ENCODE measurements at regions not wholly inside any gene's neighbourhood (a gene's known extent, or its start where the extent isn't known, plus 50 kb on each side); places are given as distances from the start of the nearest gene placed in this dataset.

DNA sequence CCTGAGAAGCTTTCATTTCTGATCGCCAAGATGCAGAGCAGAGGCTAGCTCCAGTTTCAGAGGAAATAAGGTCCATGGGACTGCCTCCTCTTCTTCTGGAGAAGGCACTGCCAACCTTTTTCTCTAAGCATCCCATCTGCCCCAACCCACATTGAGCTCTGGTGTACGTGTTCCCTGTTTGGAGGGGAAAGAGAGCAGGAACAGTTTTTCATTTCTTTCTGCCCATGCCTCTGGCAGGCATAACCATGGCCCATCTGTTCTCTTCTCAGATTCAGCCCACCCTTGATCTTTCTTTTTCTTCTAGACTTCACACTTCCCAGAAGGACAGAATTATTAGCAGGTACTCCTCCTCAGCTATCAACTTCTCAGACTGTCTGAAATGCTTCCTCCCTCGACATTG lies 1110.3 kb upstream of the KLHL29 start:
- Histone ChIP-seq H3K4me1 (ENCODE audit: control insufficient read depth, insufficient read depth, low read length) (no peaks in the 10 kb centered on the region), H3K9me3 (ENCODE audit: control insufficient read depth, insufficient read depth, low read depth, low read length) (no peaks in the 10 kb centered on the region), H3K36me3 (ENCODE audit: control insufficient read depth in 2 of 2, insufficient read depth in 1 of 2, low read length in 2 of 2) (no peaks in the 10 kb centered on the region), H3K4me3 (ENCODE audit: low read depth, low read length) (no peak overlapping the region), H3K27ac (ENCODE audit: extremely low read depth, low read depth, low read length) (no peak overlapping the region)
- TF ChIP-seq ZNF76 (tag by site-specific recombination; IDR thresholded peaks at IDR 0.05; ENCODE audit: borderline replicate concordance, low read depth) = no peak
- TF ChIP-seq KLF10 (tag by site-specific recombination; IDR thresholded peaks at IDR 0.05) = no peak
- no peak for TF ChIP-seq ZNF37A (tag by site-specific recombination; IDR thresholded peaks at IDR 0.05)
- TF ChIP-seq ZBTB8A (tag by site-specific recombination; IDR thresholded peaks at IDR 0.05) = no peak
- no peak for TF ChIP-seq GLIS2 (tag by site-specific recombination; IDR thresholded peaks at IDR 0.05)
- no peak for TF ChIP-seq ZNF488 (tag by site-specific recombination; IDR thresholded peaks at IDR 0.05)
- no peak for TF ChIP-seq ZNF596 (tag by site-specific recombination; IDR thresholded peaks at IDR 0.05)
- no peak for TF ChIP-seq IKZF3 (tag by site-specific recombination; IDR thresholded peaks at IDR 0.05)
- no peak for TF ChIP-seq ZNF426 (tag by site-specific recombination; IDR thresholded peaks at IDR 0.05)
- TF ChIP-seq ZNF416 (tag by site-specific recombination; IDR thresholded peaks at IDR 0.05) = no peak
- no peak for TF ChIP-seq ZFP69B (tag by site-specific recombination; IDR thresholded peaks at IDR 0.05)
- TF ChIP-seq, protein P1, sequence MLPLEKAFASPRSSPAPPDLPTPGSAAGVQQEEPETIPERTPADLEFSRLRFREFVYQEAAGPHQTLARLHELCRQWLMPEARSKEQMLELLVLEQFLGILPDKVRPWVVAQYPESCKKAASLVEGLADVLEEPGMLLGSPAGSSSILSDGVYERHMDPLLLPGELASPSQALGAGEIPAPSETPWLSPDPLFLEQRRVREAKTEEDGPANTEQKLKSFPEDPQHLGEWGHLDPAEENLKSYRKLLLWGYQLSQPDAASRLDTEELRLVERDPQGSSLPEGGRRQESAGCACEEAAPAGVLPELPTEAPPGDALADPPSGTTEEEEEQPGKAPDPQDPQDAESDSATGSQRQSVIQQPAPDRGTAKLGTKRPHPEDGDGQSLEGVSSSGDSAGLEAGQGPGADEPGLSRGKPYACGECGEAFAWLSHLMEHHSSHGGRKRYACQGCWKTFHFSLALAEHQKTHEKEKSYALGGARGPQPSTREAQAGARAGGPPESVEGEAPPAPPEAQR (tag by site-specific recombination; IDR thresholded peaks at IDR 0.05) = no peak
- no peak for TF ChIP-seq ZNF664 (tag by site-specific recombination; IDR thresholded peaks at IDR 0.05)
- TF ChIP-seq KLF16 (tag by site-specific recombination; IDR thresholded peaks at IDR 0.05) = no peak
- no peak for TF ChIP-seq ZNF423 (tag by site-specific recombination; IDR thresholded peaks at IDR 0.05)
- no peak for TF ChIP-seq ZBTB20 (tag by site-specific recombination; IDR thresholded peaks at IDR 0.05)
- no peak for TF ChIP-seq HIC1 (tag by site-specific recombination; IDR thresholded peaks at IDR 0.05)
- ChIA-PET POLR2A (no interaction called here), CTCF (no interaction called here)

DNA sequence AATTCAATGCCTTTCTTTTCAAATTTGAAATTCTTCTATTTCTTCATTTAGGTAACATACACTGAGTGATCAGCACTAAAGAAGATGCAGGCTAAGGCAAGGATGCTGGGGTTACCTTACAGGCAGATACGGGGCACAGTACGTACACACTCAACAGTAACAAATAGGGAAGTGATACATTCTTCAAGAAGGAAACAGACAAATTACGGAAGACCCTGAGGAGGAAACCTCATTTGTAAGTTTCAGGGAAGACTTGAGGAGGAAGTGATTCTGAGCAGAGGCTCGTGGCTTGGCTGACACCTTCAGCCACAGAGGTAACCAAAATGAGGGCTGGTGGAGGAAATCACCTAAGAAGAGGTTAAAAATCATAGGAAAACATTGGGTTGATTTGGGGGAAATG lies 1108.3 kb upstream of the KLHL29 start:
- POLR2A ChIA-PET = no interaction called here
- TF ChIP-seq ZNF26 (tag by site-specific recombination; IDR thresholded peaks at IDR 0.05) = no peak
- H3K27ac ChIP-seq (ENCODE audit: extremely low read depth, low read depth, low read length) = no peak overlapping the region
- H3K4me1 ChIP-seq (ENCODE audit: control insufficient read depth, insufficient read depth, low read length) = no peaks in the 10 kb centered on the region
- H3K4me3 ChIP-seq (ENCODE audit: low read depth, low read length) = no peak overlapping the region
- CTCF ChIA-PET = no interaction called here
- H3K36me3 ChIP-seq (ENCODE audit: control insufficient read depth in 2 of 2, insufficient read depth in 1 of 2, low read length in 2 of 2) = no peaks in the 10 kb centered on the region
- H3K9me3 ChIP-seq (ENCODE audit: control insufficient read depth, insufficient read depth, low read depth, low read length) = no peaks in the 10 kb centered on the region

DNA sequence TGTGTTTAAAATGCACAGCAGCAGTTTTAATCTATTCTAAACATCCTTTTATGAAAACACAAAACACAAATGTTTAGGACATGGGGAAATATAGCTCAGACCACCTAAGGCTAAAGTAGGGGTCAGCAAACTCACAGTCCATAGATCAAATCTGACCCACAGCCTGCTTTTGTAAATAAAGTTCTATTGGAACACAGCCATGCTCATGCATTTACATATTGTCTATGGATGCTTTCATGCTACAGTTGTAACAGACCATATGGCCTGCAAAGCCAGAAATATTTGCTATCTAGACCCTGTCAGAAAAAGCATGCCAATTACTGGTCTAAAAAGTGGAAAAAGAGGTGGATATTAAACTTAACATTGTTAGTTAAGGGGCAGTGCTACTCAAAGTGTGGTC lies 1105.4 kb upstream of the KLHL29 start:
- no peak overlapping the region for H3K27ac ChIP-seq (ENCODE audit: extremely low read depth, low read depth, low read length)
- H3K36me3 ChIP-seq (ENCODE audit: control insufficient read depth in 2 of 2, insufficient read depth in 1 of 2, low read length in 2 of 2) = no peaks in the 10 kb centered on the region
- CTCF ChIA-PET = no interaction called here
- H3K4me1 ChIP-seq (ENCODE audit: control insufficient read depth, insufficient read depth, low read length) = no peaks in the 10 kb centered on the region
- POLR2A ChIA-PET = no interaction called here
- H3K9me3 ChIP-seq (ENCODE audit: control insufficient read depth, insufficient read depth, low read depth, low read length) = no peaks in the 10 kb centered on the region
- H3K4me3 ChIP-seq (ENCODE audit: low read depth, low read length) = no peak overlapping the region
- TF ChIP-seq HIC1 (tag by site-specific recombination; IDR thresholded peaks at IDR 0.05) (no peak), ZNF148 (tag by site-specific recombination; IDR thresholded peaks at IDR 0.05; ENCODE audit: borderline replicate concordance) (no peak)

Measured in HEK293 (cell line).